DND-41 (cell line): ENCODE measurements at regions not wholly inside any gene's neighbourhood (a gene's known extent, or its start where the extent isn't known, plus 50 kb on each side); places are given as distances from the start of the nearest gene placed in this dataset.

Source experiments
- ATAC-seq: fragments of 200-7000 bp; cut with Tn5 transposase; 3 replicates; pipeline ENCODE4 v1.9.1; 2021; ENCODE audit warnings: low read depth; ENCODE audit not compliant: insufficient read depth
- DNase-seq: peaks from one replicate; pipeline ENCODE4 v3.0.0-alpha.2; 2020
- H2AFZ ChIP-seq: 2 replicates; pipeline ENCODE4 v1.6.0; 2012; ENCODE audit warnings: low read depth, low read length
- H3K27ac ChIP-seq: 2 replicates; pipeline ENCODE4 v1.5.1; 2012; ENCODE audit warnings: low read length, inconsistent platforms
- H3K27me3 ChIP-seq: fragments of 200-600 bp; sonication (generic); 2 replicates; pipeline ENCODE4 v1.6.0; 2012; ENCODE audit warnings: low read length, mild to moderate bottlenecking, inconsistent platforms; ENCODE audit not compliant: insufficient read depth, poor library complexity
- H3K36me3 ChIP-seq: 2 replicates; pipeline ENCODE4 v1.5.1; 2012; ENCODE audit warnings: low read length, inconsistent platforms; ENCODE audit not compliant: insufficient read depth
- H3K4me1 ChIP-seq: 2 replicates; pipeline ENCODE4 v1.5.1; 2012; ENCODE audit warnings: mild to moderate bottlenecking, low read length; ENCODE audit not compliant: insufficient read depth
- H3K4me2 ChIP-seq: 2 replicates; pipeline ENCODE4 v1.6.0; 2012; ENCODE audit warnings: mild to moderate bottlenecking, moderate library complexity, low read length, inconsistent platforms; ENCODE audit not compliant: insufficient read depth
- H3K4me3 ChIP-seq, 2 experiments: fragments of 200-600 bp in 1 of 2; shearing (Covaris generic) in 1 of 2; 2 replicates each; pipeline ENCODE4 v1.5.1; 2012 to 2016; ENCODE audit warnings: inconsistent platforms in 2 of 2, low read length in 2 of 2, mild to moderate bottlenecking in 2 of 2, low read depth in 1 of 2, moderate library complexity in 1 of 2
- H3K79me2 ChIP-seq: 2 replicates; pipeline ENCODE4 v1.6.0; 2012; ENCODE audit warnings: low read length, inconsistent platforms; ENCODE audit not compliant: insufficient read depth
- H3K9ac ChIP-seq: 2 replicates; pipeline ENCODE4 v1.6.0; 2012; ENCODE audit warnings: low read depth, mild to moderate bottlenecking, inconsistent platforms, low read length, moderate library complexity
- H3K9me3 ChIP-seq: 2 replicates; pipeline ENCODE4 v1.5.1; 2012; ENCODE audit warnings: low read length, moderate library complexity, mild to moderate bottlenecking, inconsistent platforms; ENCODE audit not compliant: insufficient read depth, severe bottlenecking
- H4K20me1 ChIP-seq: 2 replicates; pipeline ENCODE4 v1.6.0; 2012; ENCODE audit warnings: low read length; ENCODE audit not compliant: insufficient read depth
- CTCF ChIP-seq: IDR thresholded peaks from 2 replicates; pipeline ENCODE4 v1.5.1; 2012; ENCODE audit warnings: borderline replicate concordance, low read length, moderate library complexity, mild to moderate bottlenecking; ENCODE audit not compliant: poor library complexity, severe bottlenecking; ENCODE audit errors: extremely low read depth
- EZH2 ChIP-seq: IDR thresholded peaks from 3 replicates; pipeline ENCODE4 v1.6.1; 2012; ENCODE audit warnings: borderline replicate concordance, low read depth, mild to moderate bottlenecking, moderate library complexity, low read length, inconsistent platforms; ENCODE audit not compliant: severe bottlenecking

GRCh38 chr1:60886793-60887331 is 195.5 kb upstream of the NFIA start:
- H3K4me2 ChIP-seq = no peak overlapping the region
- H3K27me3 ChIP-seq = no peaks in the 10 kb centered on the region
- ATAC-seq (no peak), DNase-seq (no peak)
- no peaks in the 10 kb centered on the region for H4K20me1 ChIP-seq
- TF ChIP-seq EZH2 = no peak
- TF ChIP-seq CTCF = no peak
- no peak overlapping the region for H2AFZ ChIP-seq
- H3K4me1 ChIP-seq = no peaks in the 10 kb centered on the region
- H3K9me3 ChIP-seq = no peaks in the 10 kb centered on the region
- H3K9ac ChIP-seq = no peak overlapping the region
- no peaks in the 10 kb centered on the region for H3K36me3 ChIP-seq
- H3K79me2 ChIP-seq = no peaks in the 10 kb centered on the region
- H3K27ac ChIP-seq = no peak overlapping the region
- no peak overlapping the region for H3K4me3 ChIP-seq

GRCh38 chr1:60886090-60886489 is 196.3 kb upstream of the NFIA start:
- Histone ChIP-seq H3K27me3 (no peaks in the 10 kb centered on the region), H2AFZ (no peak overlapping the region)
- TF ChIP-seq EZH2 = no peak
- TF ChIP-seq CTCF = no peak

GRCh38 chr1:60880202-60880601 is 202.2 kb upstream of the NFIA start:
- no peak for DNase-seq
- no peaks in the 10 kb centered on the region for H4K20me1 ChIP-seq
- no peak overlapping the region for H3K27ac ChIP-seq

More at GRCh38 chr1:60886090-60886489, 196.3 kb upstream of the NFIA start:
- Histone ChIP-seq H3K9me3 (no peaks in the 10 kb centered on the region), H4K20me1 (no peaks in the 10 kb centered on the region), H3K27ac (no peak overlapping the region), H3K9ac (no peak overlapping the region), H3K4me1 (no peaks in the 10 kb centered on the region), H3K4me2 (no peak overlapping the region), H3K36me3 (no peaks in the 10 kb centered on the region), H3K79me2 (no peaks in the 10 kb centered on the region), H3K4me3 (no peak overlapping the region)
- ATAC-seq = no peak
- DNase-seq = no peak

More at GRCh38 chr1:60880202-60880601, 202.2 kb upstream of the NFIA start:
- no peaks in the 10 kb centered on the region for H3K9me3 ChIP-seq
- no peaks in the 10 kb centered on the region for H3K79me2 ChIP-seq
- no peak for TF ChIP-seq EZH2
- no peak for TF ChIP-seq CTCF
- H3K27me3 ChIP-seq = no peaks in the 10 kb centered on the region
- no peaks in the 10 kb centered on the region for H3K4me1 ChIP-seq
- no peak for ATAC-seq
- H3K36me3 ChIP-seq = no peaks in the 10 kb centered on the region
- H3K4me2 ChIP-seq = no peak overlapping the region
- H3K4me3 ChIP-seq = no peak overlapping the region
- no peak overlapping the region for H2AFZ ChIP-seq
- H3K9ac ChIP-seq = no peak overlapping the region
